GM21447 (cell line): ENCODE measurements at regions not wholly inside any gene's neighbourhood (a gene's known extent, or its start where the extent isn't known, plus 50 kb on each side); places are given as distances from the start of the nearest gene placed in this dataset.
"Not testable (repeated sequence)": the region's sequence is repeated elsewhere in the genome, so short reads cannot be mapped to it uniquely, and the experiment has no call there.

Experiments used
- ATAC-seq: cut with Tn5 transposase; IDR thresholded peaks from one replicate; pipeline ENCODE4 v1.9.1; 2021; ENCODE audit not compliant: unreplicated experiment

DNA sequence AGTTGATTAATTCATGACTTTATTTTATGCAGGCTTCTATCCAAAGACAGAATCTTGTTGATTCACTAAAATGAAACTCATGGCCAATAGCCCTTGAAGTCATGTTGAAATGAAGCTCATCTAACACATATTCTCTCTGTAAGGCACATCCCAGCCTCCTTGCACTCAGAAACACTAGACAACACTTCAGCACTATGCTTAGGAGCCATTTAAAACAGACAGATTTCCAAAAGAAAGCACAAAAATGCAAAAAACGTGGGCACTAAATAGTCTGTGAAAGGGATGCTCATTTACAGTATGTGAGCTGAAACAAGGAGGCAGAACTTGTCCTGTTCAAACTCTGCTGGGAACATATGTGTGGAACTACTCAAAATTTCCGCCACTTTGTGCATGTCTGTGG is 124.4 kb downstream of the MYCN start:
- ATAC-seq, result no peak

DNA sequence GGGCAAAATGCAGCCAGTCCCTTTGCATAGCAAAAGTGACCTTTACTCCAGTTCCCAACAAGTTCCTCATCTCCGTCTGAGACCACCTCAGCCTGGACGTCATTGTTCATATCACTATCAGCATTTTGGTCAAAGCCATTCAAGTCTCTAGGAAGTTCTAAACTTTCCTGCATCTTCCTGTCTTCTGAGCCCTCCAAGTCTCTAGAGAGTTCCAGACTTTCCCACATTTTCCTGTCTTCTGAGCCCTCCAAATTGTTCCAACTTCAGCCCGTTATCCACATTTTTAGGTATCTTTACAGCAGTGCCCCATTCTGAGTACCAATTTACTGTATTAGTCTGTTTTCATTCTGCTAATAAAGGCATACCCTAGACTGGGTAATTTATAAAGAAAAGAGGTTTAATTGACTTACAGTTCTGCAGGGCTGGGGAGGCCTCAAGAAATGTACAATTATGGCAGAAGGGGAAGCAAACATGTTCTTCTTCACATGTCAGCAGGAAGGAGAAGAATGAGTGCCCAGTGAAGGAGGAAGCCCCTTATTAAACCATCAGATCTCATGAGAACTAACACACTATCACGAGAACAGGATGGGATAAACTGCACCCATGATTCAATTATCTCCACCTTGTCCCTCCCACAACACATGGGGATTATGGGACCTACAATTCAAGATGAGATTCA is 123.7 kb downstream of the MYCN start:
- no peak for ATAC-seq

DNA sequence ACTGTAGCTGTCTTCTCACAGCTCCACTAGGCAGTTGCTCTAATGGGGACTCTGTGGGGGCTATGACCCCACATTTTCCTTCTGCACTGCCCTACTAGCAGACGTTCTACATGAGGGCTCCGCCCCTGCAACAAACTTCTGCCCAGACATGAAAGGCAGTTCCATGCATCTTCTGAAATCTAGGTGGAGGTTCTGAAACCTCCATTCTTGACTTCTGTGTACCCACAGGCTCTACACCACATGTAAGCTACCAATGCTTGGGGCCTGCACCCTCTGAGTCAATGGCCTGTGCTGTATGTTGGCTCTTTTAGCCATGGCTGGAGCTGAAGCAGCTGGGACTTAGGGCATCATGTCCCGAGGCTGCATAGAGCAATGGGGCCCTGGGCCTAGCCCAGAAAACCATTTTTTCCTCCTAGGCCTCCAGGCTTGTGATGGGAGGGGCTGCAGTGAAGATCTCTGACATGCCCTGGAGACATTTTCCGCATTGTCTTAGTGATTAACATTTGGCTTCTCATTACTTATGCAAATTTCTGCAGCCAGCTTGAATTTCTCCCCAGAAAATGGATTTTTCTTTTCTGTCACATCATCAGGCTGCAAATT is 123.0 kb downstream of the MYCN start:
- ATAC-seq, result no peak

DNA sequence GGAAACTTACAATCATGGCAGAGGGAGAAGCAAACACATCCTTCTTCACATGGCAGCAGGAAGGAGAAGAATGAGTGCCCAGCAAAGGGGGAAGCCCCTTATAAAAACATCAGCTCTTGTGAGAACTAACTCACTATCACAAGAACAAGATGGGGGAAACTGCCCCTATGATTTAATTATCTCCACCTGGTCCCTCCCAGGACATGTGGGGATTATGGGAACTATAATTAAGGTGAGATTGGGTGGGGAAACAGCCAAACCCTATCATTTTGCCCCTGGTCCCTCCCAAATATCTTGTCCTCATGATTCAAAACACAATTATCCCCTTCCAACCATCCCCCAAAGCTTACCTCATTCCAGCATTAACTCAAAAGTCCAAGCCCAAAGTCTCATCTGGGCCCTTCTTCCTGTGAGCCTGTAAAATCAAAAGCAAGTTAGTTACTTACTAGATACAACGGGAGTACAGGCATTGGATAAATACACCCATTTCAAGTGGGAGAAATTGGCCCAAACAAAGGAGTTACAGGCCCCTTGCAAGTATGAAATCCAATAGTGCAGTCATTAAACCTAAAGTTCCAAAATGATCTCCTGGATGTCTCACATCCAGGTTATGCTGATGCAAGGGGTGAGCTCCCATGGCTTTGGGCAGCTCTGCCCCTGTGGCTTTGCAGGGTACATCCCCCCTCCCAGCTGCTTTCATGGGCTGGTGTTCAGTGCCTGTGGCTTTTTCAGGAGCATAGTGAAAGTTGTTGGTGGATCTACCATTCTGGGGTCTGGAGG is 122.3 kb downstream of the MYCN start:
- no peak for ATAC-seq

DNA sequence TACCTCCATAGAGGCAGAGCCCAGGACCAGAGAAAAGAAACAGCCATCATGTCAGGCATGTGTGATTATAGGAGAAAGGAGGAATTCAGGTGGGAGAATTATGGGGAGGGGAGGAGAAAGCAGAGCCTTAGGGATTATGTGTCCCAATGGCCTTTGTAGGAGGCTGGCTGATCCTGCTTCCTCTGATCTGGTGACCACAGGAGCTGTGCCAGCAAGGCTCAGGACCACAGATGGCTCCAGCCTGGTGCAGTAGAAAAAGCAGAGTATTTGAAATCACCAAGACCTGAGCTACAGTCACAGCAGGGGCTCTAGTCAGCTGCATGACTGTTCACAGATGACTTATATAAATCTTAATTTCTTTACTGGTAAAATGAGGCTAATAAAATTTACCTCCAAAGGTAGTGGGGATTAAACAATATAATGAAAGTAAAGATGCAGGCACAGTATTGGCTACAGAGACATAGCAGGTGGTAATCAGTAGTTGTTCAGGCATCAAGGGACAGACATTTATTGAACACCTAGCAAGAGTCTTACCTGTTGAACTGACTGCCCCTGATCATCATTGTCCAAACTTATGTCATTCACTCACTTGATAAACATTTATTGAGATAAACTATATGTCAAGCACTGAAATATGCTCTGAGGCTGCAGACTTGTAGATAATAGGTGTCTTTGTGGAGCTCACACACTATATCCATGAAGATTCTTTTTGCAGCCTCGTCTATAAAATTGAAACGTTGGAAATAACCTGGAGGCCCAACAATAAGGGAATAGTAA is 121.3 kb downstream of the MYCN start:
- ATAC-seq, result no peak

DNA sequence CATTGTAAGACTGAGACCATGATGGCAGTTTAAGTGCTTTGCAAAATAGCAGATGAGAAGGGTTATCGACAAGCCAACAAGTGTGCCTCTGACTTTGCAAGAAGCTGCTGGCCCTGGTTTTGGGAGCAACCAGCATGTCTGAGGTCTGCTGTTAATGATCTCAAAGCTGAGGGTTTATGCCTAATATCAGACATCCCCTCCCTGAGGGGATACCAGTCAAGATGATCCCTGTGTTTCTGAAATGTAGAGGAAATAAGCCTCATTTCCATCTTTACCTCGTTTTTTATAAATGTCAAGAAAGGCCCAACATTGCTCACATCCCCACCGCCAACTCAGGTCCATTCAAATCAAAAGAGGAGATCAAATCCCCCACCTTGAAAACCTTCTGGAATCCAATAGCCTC is 120.6 kb downstream of the MYCN start:
- no peak for ATAC-seq

DNA sequence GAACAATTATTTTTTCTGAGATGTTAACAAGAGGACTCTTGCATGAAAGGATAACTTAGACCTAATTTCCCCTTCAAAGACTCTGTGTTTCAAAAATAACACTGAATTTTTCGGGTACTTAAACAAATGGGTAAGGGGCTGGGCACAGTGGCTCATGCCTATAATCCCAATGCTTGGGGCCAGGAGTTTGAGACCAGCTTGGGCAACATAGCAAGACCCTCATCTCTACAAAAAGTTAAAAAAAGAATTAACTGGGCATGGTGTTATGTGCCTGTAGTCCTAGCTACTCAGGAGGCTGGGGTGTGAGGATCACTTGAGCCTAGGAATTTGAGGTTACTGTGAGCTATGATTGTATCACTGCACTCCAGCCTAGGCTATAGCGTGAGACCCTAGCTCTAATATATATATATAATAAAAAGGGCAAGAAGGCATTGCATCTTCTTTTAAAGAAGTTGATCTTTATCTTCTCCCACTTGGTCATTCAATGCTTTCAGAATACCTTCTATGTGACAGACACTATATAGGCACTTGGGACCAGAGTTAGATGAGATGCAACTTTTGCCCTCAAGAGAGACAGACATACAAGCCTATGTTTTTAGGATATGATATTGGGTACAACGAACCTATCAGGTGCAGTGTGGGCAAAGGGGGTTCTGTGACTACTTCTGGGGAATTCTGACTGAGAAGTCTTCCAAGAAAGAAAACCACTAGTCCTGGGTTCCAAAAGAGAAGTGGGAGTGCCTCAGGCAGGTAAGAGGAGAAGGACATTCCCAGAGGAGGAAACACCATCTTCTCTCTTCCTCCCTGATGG is 120.0 kb downstream of the MYCN start:
- ATAC-seq, result no peak

DNA sequence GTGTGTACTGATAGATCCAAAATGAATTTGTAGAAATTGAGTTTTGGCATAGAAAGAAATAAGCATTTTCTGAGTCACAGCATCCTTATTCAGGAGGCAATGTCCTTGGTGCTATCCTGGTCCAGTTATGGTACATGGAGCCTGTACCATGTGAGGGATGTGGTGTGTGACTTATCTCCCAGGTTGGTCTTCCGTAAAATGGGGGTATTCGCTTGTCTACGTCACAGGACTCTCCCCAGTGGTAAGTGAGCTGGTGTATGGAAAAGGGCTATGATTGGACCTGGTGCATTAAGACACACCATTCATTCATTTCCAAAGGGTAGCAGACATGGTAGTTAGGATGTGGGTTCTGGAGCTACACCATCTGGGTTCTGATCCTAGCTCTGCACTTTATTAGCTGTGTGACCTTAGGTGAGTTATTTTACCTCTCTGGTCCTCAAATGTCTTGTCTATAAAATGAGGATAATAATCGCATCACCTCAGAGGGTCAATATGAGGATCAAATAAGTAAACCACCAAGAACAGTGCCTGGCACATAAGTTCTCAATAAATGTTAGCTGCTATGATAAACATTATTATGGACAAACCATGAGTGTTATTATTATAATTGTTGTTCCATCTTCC is 119.2 kb downstream of the MYCN start:
- no peak for ATAC-seq

DNA sequence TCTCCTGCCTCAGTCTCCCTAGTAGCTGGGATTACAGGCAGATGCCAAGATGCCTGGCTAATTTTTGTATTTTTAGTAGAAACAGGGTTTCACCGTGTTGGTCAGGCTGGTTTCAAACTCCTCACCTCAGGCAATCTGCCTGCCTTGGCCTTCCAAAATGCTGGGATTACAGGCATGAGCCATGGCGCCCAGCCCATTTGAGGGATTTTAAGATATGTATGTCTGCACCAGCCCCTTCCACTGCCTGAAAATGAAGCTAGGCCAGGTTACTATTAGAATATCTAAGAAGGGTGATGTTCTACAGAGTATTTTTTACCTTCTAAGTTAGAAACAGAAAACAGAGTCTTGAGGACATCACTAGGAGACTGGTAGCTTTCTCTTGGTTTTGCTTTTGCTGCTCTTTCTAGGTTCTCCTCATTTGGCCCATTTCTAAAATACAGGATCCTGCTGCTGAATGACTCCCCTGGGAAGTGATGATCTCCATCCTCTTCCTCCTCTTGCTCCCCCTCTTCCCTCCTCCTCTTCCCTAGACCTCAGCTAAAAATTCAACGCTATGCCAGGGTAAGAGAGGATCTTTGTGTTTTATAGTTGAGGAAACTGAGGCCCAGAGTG is 118.5 kb downstream of the MYCN start:
- ATAC-seq, result no peak

DNA sequence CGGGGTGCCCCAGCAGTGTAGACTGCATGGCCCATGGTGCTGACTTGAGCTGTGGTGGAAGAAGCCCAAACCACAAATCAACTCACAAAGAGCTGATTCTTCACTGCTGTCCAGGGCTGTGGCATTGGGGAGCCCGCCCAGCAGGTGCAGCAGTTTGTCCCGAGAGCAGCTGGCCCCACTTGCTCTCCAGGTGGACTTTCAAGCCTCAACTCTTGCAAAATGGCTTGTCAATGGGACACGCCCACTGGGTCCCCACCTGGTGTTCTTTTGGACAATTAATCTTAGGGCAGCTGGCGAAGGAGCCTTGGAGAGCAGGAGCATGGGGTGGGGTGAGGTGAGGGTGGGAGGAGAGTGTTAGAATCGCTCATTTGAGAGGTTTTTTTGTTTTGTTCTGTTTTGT is 117.9 kb downstream of the MYCN start:
- ATAC-seq, result no peak

DNA sequence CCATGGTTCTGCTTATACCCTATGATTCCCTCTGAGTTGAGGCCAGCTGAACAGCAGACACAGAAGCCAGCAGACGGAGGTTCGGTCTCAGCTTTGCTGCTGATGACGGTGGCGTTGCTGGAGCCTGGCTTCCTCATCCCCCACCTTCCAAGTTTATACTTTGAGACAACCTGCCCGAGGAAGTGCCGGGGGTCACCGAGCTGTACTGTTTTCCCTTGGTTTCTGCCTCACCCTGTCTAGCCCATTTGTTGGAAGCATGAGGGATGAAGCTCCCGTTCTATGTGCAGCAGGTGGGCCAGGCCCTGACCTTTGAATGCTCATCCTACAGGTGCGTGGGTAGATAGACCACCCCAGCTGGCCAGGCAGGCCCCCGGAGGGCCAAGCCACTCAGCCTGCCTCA is 117.3 kb downstream of the MYCN start:
- no peak for ATAC-seq

DNA sequence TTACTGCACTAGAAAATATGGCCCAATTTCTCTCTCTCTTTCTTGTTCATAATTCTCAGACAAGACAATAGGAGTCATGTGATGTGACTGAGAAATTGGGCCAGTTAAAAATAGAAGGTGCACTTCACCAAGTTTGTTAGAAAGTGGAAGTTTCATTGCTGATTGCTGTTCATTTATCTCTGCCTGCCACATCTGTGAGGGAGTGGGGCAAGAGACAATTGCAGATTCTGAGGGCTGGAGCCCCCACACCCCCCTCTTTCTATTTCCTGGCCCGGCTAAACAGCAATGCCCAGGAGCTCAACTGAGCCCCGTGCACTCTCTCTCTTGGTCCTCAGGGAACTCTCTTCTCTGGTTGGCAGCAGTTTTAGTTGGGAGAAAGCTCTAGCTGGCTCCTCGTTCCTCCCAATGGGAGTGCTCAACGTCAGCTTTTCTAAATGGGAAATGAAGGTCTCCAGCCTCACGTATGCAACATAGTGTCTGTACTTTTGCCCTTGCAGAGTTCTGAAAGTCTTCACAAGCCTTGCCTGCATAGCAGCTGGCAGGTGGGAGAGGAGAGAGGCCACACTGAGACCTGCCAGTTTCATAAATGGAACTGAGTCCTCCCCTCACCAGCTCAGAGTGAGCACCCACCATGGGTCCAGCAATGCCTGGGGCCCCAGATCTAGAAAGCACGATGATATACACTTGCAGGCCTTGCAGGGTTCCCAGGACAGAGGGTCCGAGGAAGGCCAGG is 115.7 kb downstream of the MYCN start:
- ATAC-seq, result peak; percentile 85

DNA sequence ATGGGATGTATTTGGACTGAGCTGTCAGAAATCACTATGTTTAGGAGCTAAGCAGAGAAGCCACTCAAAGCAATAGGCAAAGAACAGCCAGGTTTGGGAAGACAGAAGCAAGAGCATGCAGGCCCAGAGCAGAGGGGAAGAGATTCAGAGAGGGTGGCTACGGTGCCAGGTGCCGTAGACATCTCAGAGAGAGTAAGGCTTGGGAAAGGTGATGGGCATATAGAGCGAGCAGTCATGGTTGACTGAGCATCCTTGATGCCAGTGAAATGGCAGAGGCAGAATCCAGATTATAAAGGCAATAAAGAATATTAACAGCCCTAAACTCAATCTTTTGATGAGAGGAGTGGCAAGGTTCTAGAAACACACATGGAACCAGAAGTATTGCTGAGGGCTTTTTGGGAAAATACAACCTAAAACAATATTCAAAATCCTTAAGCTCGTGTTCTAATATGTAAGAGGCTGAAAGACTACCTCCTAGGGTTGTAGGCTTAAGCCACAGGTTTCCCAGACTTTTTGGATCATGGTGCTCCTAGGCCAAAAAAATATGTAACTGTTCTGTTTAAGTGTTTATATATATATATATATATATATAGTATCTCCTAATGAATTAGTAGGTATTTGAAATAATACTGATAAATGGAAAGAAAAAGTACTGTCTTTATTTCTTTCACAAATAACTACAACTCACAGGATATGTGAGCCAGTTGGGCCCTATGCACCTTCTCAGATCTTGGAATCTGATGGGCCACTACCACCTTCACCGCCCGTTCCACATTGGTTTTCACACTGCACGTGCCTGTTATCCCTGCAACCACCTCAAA is 113.3 kb downstream of the MYCN start:
- ATAC-seq, result no peak

DNA sequence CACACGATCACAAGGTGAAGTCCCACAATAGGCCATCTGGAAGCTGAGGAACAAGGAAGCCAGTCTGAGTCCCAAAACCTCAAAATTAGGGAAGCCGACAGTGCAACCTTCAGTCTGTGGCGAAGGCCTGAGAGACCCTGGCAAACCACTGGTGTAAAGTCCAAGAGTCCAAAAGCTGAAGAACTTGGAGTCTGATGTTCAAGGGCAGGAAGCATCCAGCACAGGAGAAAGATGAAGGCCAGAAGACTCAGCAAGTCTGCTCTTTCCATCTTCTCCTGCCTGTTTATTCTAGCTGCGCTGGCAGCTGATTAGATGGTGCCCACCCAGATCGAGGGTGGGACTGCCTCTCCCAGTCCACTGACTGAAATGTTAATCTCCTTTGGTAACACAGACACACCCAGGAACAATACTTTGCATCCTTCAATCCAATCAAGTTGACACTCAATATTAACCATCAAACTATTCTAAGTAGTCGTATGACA is 112.3 kb downstream of the MYCN start:
- ATAC-seq, result not testable (repeated sequence)

DNA sequence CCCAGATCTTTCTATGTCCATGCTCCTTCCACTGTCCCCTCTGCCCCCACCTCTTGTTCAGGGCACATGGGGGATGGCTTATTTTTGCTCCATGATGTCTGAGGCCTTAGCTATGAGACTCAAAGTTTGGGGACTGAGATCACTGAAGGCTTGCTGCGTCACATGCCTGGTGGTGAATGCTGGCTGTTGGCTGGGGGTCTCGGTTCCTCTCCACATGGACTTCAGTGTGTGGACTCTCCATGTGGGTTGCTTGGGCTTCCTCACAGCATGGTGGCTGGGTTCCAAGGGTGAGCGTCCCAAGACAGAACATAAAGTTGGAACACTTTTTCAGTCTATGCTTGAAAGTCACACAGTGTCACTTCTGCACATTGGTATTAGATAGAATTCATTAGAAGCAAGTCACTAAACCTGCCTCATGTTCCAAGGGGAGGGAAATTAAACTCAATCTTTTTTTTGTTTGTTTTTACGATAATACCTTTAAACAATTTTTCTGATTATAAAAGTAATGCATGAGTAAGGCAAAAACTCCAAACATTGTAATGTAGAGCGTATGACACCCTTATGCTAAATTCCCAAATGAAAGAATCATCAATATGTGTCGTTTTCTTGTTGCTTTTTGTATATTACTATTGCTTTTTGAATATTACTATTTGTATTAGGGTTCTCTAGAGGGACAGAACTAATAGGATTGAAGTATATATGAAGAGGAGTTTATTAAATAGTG is 111.7 kb downstream of the MYCN start:
- no peak for ATAC-seq

DNA sequence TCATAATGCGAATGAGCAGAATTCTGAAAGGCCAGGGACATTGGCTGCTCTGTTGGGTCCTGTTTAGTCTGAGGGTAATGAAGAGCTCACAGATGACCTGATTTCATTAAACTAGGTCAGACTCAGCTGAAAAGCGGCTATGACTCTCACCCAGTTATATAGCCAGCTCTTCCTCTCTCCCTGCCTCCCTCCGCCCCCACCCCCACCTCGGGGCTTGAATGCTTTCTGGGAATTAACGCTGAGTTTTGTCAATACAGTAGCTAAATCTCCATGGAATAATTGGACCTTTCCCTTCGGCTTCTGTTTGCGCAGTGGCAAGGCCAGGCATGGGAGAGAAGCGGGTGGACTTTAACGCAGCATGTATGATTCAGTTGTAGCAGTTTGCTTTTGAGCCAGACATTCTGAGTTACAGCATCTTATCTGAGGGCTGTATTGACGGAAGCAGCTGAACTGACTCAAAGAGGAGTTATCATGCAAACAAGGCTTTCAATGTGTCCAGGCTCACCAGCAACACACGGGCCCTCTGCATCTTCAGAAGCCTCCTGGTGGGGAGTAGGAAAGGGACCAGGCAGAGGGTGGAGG is 110.6 kb downstream of the MYCN start:
- no peak for ATAC-seq

DNA sequence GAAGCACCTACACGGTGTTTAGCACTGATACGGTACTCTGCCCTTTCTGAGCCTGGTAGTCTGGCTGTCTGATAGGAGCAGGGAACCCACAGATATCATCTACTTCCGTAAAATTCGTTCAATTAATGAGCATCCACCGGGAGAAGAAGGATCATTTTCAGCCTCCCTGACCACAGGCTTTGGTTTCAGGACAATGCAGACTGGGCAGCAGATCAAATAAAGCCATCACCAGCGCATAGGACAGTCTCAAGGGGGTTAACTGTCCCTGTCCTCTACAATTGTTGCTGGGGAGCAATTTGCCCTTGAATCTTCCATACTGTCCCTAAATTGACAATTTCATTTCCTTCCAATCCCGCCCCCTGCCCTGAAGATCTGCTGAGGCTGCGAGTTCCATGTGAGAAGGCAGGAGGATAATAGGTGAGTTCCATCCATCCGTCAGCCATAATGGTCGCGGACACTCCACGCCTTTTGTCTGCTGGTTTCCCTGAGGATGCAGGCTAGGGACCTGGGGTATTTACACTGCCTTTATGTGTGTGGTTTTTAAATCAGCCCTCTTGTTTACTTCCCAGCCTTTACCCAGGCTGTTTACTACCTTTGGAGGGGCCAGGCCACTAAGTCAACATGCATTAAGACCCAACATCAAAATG is 110.0 kb downstream of the MYCN start:
- ATAC-seq, result no peak
